OCI-LY7 (cell line): ENCODE measurements at regions not wholly inside any gene's neighbourhood (a gene's known extent, or its start where the extent isn't known, plus 50 kb on each side); places are given as distances from the start of the nearest gene placed in this dataset.
"Not testable (repeated sequence)": the region's sequence is repeated elsewhere in the genome, so short reads cannot be mapped to it uniquely, and the experiment has no call there.

Experiments used
- BruUV-seq: library from RNA; stranded (reverse); fragments of 400-500 nt; replicated peaks from 2 replicates; lab custom pipeline; 2021; lab: Mats Ljungman, UMichigan
- CTCF ChIA-PET: fragments of 300-600 bp; sonication (Branson Sonifier 250); formaldehyde crosslinking; loops from one replicate; lab custom pipeline; 2022; ENCODE audit warnings: antibody characterized with exemption; ENCODE audit not compliant: unreplicated experiment; lab: Charles Lee
- POLR2A ChIA-PET: fragments of 300-600 bp; sonication (Branson Sonifier 250); formaldehyde crosslinking; loops from one replicate; lab custom pipeline; 2022; ENCODE audit warnings: antibody characterized with exemption; lab: Charles Lee
- DNase-seq: peaks from one replicate; pipeline ENCODE4 v3.0.0-alpha.2; 2015; ENCODE audit warnings: low spot score
- H2AFZ ChIP-seq: fragments of 200-600 bp; sonication (generic), shearing (Covaris generic); 2 replicates; pipeline ENCODE4 v1.6.1; 2014; ENCODE audit warnings: mild to moderate bottlenecking, antibody characterized with exemption, low read length, moderate library complexity
- H3K27ac ChIP-seq: fragments of 200-600 bp; sonication (generic); 2 replicates; pipeline ENCODE4 v1.5.1; 2014; ENCODE audit warnings: mixed run types, low read depth, mild to moderate bottlenecking, moderate library complexity, low read length, inconsistent platforms; ENCODE audit not compliant: poor library complexity, severe bottlenecking
- H3K36me3 ChIP-seq: fragments of 200-600 bp; sonication (generic); 2 replicates; pipeline ENCODE4 v1.6.1; 2014; ENCODE audit warnings: mild to moderate bottlenecking, antibody characterized with exemption, low read length, moderate library complexity, mixed read lengths; ENCODE audit not compliant: insufficient read depth
- H3K4me1 ChIP-seq: fragments of 200-600 bp; sonication (generic); 2 replicates; pipeline ENCODE4 v1.5.1; 2014; ENCODE audit warnings: mild to moderate bottlenecking, low read length; ENCODE audit not compliant: insufficient read depth, poor library complexity, severe bottlenecking
- H3K4me2 ChIP-seq: fragments of 200-600 bp; sonication (generic); 2 replicates; pipeline ENCODE4 v1.6.1; 2014; ENCODE audit warnings: mild to moderate bottlenecking, low read length
- H3K4me3 ChIP-seq: fragments of 200-600 bp; sonication (generic); 2 replicates; pipeline ENCODE4 v1.5.1; 2014; ENCODE audit warnings: mild to moderate bottlenecking, low read depth, low read length; ENCODE audit not compliant: poor library complexity, severe bottlenecking
- H3K79me2 ChIP-seq: fragments of 200-600 bp; sonication (generic); 2 replicates; pipeline ENCODE4 v1.6.1; 2016; ENCODE audit warnings: low read depth, mild to moderate bottlenecking, low read length, moderate library complexity, mixed read lengths; ENCODE audit not compliant: insufficient read depth
- H3K9me2 ChIP-seq: fragments of 200-600 bp; sonication (generic); 2 replicates; pipeline ENCODE4 v1.6.1; 2016; ENCODE audit warnings: mild to moderate bottlenecking, low read length, mixed read lengths; ENCODE audit not compliant: insufficient read depth
- H3K9me3 ChIP-seq: fragments of 200-600 bp; sonication (generic); 2 replicates; pipeline ENCODE4 v1.6.1; 2014; ENCODE audit warnings: mild to moderate bottlenecking, mixed run types, low read length, mixed read lengths
- H4K20me1 ChIP-seq: fragments of 200-600 bp; sonication (generic); 2 replicates; pipeline ENCODE4 v1.6.1; 2014; ENCODE audit warnings: mild to moderate bottlenecking, antibody characterized with exemption, low read length, moderate library complexity, mixed read lengths; ENCODE audit not compliant: insufficient read depth
- CTCF ChIP-seq: fragments of 200-600 bp; sonication (generic); conservative IDR thresholded peaks from 2 replicates; pipeline ENCODE4 v1.5.1; 2014; ENCODE audit warnings: mild to moderate bottlenecking, antibody characterized with exemption, low read length, moderate library complexity, mixed read lengths
- EZH2phosphoT487 ChIP-seq: fragments of 200-600 bp; sonication (generic); IDR thresholded peaks from 2 replicates; pipeline ENCODE4 v1.6.1; 2018; ENCODE audit warnings: low read depth, borderline replicate concordance, mild to moderate bottlenecking, mixed run types, antibody characterized with exemption, low read length, moderate library complexity, mixed read lengths
- intact Hi-C: fragments of 100-400 bp; cut with micrococcal nuclease; formaldehyde crosslinking; loops from one replicate; pipeline ENCODE4 v1.10.0; 2022; ENCODE audit not compliant: unreplicated experiment

- H3K9me2 ChIP-seq = no peaks in the 10 kb centered on the region
- H4K20me1 ChIP-seq = no peaks in the 10 kb centered on the region
- intact Hi-C loops = no loop called here
- H3K4me2 ChIP-seq = no peak overlapping the region
- ChIA-PET CTCF (no interaction called here), POLR2A (interaction anchor here (0.7 kb wide), 1 partner anchor 117 kb away, joined by 3 read pairs; no protein-coding TSS in a partner anchor)
- no TSS peak for BruUV-seq
- DNase-seq = no peak
- H2AFZ ChIP-seq = no peak overlapping the region
- no peaks in the 10 kb centered on the region for H3K36me3 ChIP-seq
- H3K9me3 ChIP-seq = no peaks in the 10 kb centered on the region
- H3K79me2 ChIP-seq = no peaks in the 10 kb centered on the region
- no peak overlapping the region for H3K4me3 ChIP-seq
- no peak for TF ChIP-seq CTCF
- TF ChIP-seq EZH2phosphoT487 = no peak
- no peak overlapping the region for H3K27ac ChIP-seq
- no peaks in the 10 kb centered on the region for H3K4me1 ChIP-seq
Observed at GRCh38 chr11:95616256-95616804, 173.3 kb downstream of the FAM76B start.

- BruUV-seq = no TSS peak
- Histone ChIP-seq H3K4me2 (no peak overlapping the region), H4K20me1 (no peaks in the 10 kb centered on the region), H3K27ac (no peak overlapping the region), H3K4me3 (no peak overlapping the region), H3K9me2 (no peaks in the 10 kb centered on the region), H2AFZ (no peak overlapping the region), H3K4me1 (no peaks in the 10 kb centered on the region), H3K79me2 (no peaks in the 10 kb centered on the region), H3K9me3 (no peaks in the 10 kb centered on the region), H3K36me3 (no peaks in the 10 kb centered on the region)
- TF ChIP-seq CTCF (no peak), EZH2phosphoT487 (no peak)
- CTCF ChIA-PET = no interaction called here
- DNase-seq = no peak
- POLR2A ChIA-PET = interaction anchor here (0.6 kb wide), 1 partner anchor 315 kb away, joined by 3 read pairs; no protein-coding TSS in a partner anchor
- intact Hi-C loops = no loop called here
Observed at GRCh38 chr11:95611827-95612226, 177.8 kb downstream of the FAM76B start.

- DNase-seq, POLR2A ChIA-PET: not testable (repeated sequence)
Observed at GRCh38 chr11:95610185-95610584, 179.4 kb downstream of the FAM76B start.

More at GRCh38 chr11:95610185-95610584, 179.4 kb downstream of the FAM76B start:
- H3K79me2 ChIP-seq, intact Hi-C loops, H3K9me3 ChIP-seq, H4K20me1 ChIP-seq, H2AFZ ChIP-seq, H3K9me2 ChIP-seq, H3K27ac ChIP-seq, BruUV-seq, H3K4me1 ChIP-seq, H3K36me3 ChIP-seq, CTCF ChIA-PET, H3K4me3 ChIP-seq, H3K4me2 ChIP-seq: not testable (repeated sequence)
